GM18873 (cell line): ENCODE measurements at regions not wholly inside any gene's neighbourhood (a gene's known extent, or its start where the extent isn't known, plus 50 kb on each side); places are given as distances from the start of the nearest gene placed in this dataset.

Experiments used
- ATAC-seq: cut with Tn5 transposase; IDR thresholded peaks from one replicate; pipeline ENCODE4 v1.9.1; 2021; ENCODE audit warnings: mild to moderate bottlenecking, moderate library complexity, moderate number of reproducible peaks; ENCODE audit not compliant: unreplicated experiment, low FRiP score

GRCh38 chr12:46503637-46504175 lies 131.1 kb upstream of the SLC38A2 start:
- ATAC-seq: no peak

GRCh38 chr12:46500673-46501072 lies 128.1 kb upstream of the SLC38A2 start:
- no peak for ATAC-seq

GRCh38 chr12:46499901-46500300 lies 127.3 kb upstream of the SLC38A2 start:
- peak; percentile 87 for ATAC-seq

GRCh38 chr12:46499226-46499625 lies 126.7 kb upstream of the SLC38A2 start:
- no peak for ATAC-seq

- no peak for ATAC-seq
Measured at GRCh38 chr12:46497739-46498138, 125.2 kb upstream of the SLC38A2 start.

- no peak for ATAC-seq
Measured at GRCh38 chr12:46494424-46494823, 121.9 kb upstream of the SLC38A2 start.

- ATAC-seq: no peak
Measured at GRCh38 chr12:46493834-46494181, 121.2 kb upstream of the SLC38A2 start.

GRCh38 chr12:46493150-46493833 lies 120.7 kb upstream of the SLC38A2 start:
- no peak for ATAC-seq

- ATAC-seq: no peak
Measured at GRCh38 chr12:46492471-46493085, 120.0 kb upstream of the SLC38A2 start.

- ATAC-seq: no peak
Measured at GRCh38 chr12:46491548-46491947, 119.0 kb upstream of the SLC38A2 start.

GRCh38 chr12:46490635-46491034 lies 118.1 kb upstream of the SLC38A2 start:
- no peak for ATAC-seq

- ATAC-seq: no peak
Measured at GRCh38 chr12:46489951-46490388, 117.4 kb upstream of the SLC38A2 start.

GRCh38 chr12:46487567-46488131 lies 115.1 kb upstream of the SLC38A2 start:
- no peak for ATAC-seq

GRCh38 chr12:46486588-46486987 lies 114.0 kb upstream of the SLC38A2 start:
- no peak for ATAC-seq

- ATAC-seq: no peak
Measured at GRCh38 chr12:46485853-46486252, 113.3 kb upstream of the SLC38A2 start.

- ATAC-seq: no peak
Measured at GRCh38 chr12:46484396-46485061, 112.0 kb upstream of the SLC38A2 start.

GRCh38 chr12:46483572-46484395 lies 111.2 kb upstream of the SLC38A2 start:
- ATAC-seq: no peak

- no peak for ATAC-seq
Measured at GRCh38 chr12:46480724-46481123, 108.2 kb upstream of the SLC38A2 start.

- ATAC-seq: no peak
Measured at GRCh38 chr12:46480316-46480715, 107.7 kb upstream of the SLC38A2 start.

- no peak for ATAC-seq
Measured at GRCh38 chr12:46478123-46478522, 105.5 kb upstream of the SLC38A2 start.
